ENCODE measurements at regions not wholly inside any gene's neighbourhood (a gene's known extent, or its start where the extent isn't known, plus 50 kb on each side); places are given as distances from the start of the nearest gene placed in this dataset.

- ATAC-seq (no peak), DNase-seq (ENCODE audit: extremely low read depth in 1 of 4, low spot score in 3 of 4) (no peak), FAIRE-seq (no peak)
- Histone ChIP-seq H2AFZ (ENCODE audit: low read depth, low read length) (no peak overlapping the region), H4K20me1 (replicated peaks; ENCODE audit: control insufficient read depth, insufficient read depth, low read length) (no peaks in the 10 kb centered on the region), H3K79me2 (ENCODE audit: control insufficient read depth, insufficient read depth, low read length) (no peaks in the 10 kb centered on the region), H3K9me3 (replicated peaks; ENCODE audit: control insufficient read depth, insufficient read depth, low read depth, low read length) (no peaks in the 10 kb centered on the region), H3K27ac (ENCODE audit: extremely low read depth, low read depth, low read length) (no peak overlapping the region), H3K9me1 (ENCODE audit: control insufficient read depth, insufficient read depth, low read length) (no peaks in the 10 kb centered on the region), H3K4me3 (no peak overlapping the region), H3K27me3 (ENCODE audit: control insufficient read depth in 2 of 2, insufficient read depth in 2 of 2, low read length in 2 of 2) (no peaks in the 10 kb centered on the region), H3K9ac (ENCODE audit: insufficient read depth in 1 of 2, low read depth in 2 of 2, low read length in 2 of 2) (no peak overlapping the region), H3K4me1 (replicated peaks in 1 of 2; ENCODE audit: control insufficient read depth in 2 of 2, insufficient read depth in 2 of 2, low read length in 2 of 2) (no peaks in the 10 kb centered on the region), H3K4me2 (ENCODE audit: insufficient read depth, low read length) (no peak overlapping the region), H3K36me3 (ENCODE audit: control insufficient read depth, insufficient read depth, low read length) (no peaks in the 10 kb centered on the region)
- ChIA-PET POLR2A (no interaction called here), CTCF (ENCODE audit: low intra/inter-chr PET ratio) (no interaction called here)
- TF ChIP-seq BRCA1 (IDR thresholded peaks at IDR 0.05), result no peak
- TF ChIP-seq BRCA1 (CRISPR knock-in tag; IDR thresholded peaks at IDR 0.05), result no peak
- no peak for TF ChIP-seq HOXB6 (CRISPR knock-in tag; IDR thresholded peaks at IDR 0.05; ENCODE audit: borderline replicate concordance)
- no peak for TF ChIP-seq ZNF583 (CRISPR knock-in tag; IDR thresholded peaks at IDR 0.05)
- no peak for TF ChIP-seq CAMTA2 (CRISPR knock-in tag; conservative IDR thresholded peaks at IDR 0.05)
- TF ChIP-seq ZNF384 (IDR thresholded peaks at IDR 0.05; ENCODE audit: low read depth, low read length), result no peak
- TF ChIP-seq HBP1 (CRISPR knock-in tag; IDR thresholded peaks at IDR 0.05), result no peak
- TF ChIP-seq GATAD2A (IDR thresholded peaks at IDR 0.05), result no peak
- TF ChIP-seq ZMIZ1 (IDR thresholded peaks at IDR 0.05; ENCODE audit: low read depth in 2 of 2, low read length in 2 of 2), result no peak
- no peak for TF ChIP-seq TEAD1 (CRISPR knock-in tag; IDR thresholded peaks at IDR 0.05)
- no peak for TF ChIP-seq PRDM10 (IDR thresholded peaks at IDR 0.05; ENCODE audit: partially characterized antibody)
- TF ChIP-seq, protein P1, sequence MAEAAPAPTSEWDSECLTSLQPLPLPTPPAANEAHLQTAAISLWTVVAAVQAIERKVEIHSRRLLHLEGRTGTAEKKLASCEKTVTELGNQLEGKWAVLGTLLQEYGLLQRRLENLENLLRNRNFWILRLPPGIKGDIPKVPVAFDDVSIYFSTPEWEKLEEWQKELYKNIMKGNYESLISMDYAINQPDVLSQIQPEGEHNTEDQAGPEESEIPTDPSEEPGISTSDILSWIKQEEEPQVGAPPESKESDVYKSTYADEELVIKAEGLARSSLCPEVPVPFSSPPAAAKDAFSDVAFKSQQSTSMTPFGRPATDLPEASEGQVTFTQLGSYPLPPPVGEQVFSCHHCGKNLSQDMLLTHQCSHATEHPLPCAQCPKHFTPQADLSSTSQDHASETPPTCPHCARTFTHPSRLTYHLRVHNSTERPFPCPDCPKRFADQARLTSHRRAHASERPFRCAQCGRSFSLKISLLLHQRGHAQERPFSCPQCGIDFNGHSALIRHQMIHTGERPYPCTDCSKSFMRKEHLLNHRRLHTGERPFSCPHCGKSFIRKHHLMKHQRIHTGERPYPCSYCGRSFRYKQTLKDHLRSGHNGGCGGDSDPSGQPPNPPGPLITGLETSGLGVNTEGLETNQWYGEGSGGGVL (CRISPR knock-in tag; IDR thresholded peaks at IDR 0.05), result no peak
- TF ChIP-seq TAF9B (IDR thresholded peaks at IDR 0.05; ENCODE audit: partially characterized antibody), result no peak
- no peak for TF ChIP-seq KDM4B (IDR thresholded peaks at IDR 0.05; ENCODE audit: borderline replicate concordance in 2 of 2, low read depth in 1 of 2)
- intact Hi-C loops (cut with micrococcal nuclease), result no loop called here
- 0% methylated on average over 4 of the region's 5 CpGs for WGBS (ENCODE audit: insufficient coverage, low coverage, missing lambda C conversion rate)
- in situ Hi-C loops (cut with MboI), result no loop called here
- BruUV-seq (replicated peaks), result no TSS peak
These were observed 163.1 kb upstream of the SLITRK2 start for GRCh38 chrX:145654486-145654885.
